Effector CD4-positive, alpha-beta T cell (primary cell): ENCODE measurements at regions not wholly inside any gene's neighbourhood (a gene's known extent, or its start where the extent isn't known, plus 50 kb on each side); places are given as distances from the start of the nearest gene placed in this dataset.

ENCODE experiments used
- DNase-seq: peaks from one replicate; pipeline ENCODE4 v3.0.0-alpha.2; 2020

DNA sequence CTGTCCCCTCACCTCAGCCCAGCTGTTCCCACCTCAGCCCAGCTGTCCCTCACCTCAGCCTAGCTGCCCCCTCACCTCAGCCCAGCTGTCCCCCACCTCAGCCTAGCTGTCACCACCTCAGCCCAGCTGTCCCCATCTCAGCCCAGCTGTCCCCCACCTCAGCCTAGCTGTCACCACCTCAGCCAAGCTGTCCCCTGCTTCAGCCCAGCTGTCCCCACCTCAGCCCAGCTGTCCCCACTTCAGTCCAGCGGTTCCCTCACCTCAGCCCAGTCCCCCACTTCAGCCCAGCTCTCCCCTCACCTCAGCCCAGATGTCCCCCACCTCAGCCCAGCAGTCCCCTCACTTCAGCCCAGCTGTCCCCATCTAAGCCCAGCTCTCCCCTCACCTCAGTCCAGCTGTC is 88.4 kb upstream of the CSF3R start:
- no peak for DNase-seq

DNA sequence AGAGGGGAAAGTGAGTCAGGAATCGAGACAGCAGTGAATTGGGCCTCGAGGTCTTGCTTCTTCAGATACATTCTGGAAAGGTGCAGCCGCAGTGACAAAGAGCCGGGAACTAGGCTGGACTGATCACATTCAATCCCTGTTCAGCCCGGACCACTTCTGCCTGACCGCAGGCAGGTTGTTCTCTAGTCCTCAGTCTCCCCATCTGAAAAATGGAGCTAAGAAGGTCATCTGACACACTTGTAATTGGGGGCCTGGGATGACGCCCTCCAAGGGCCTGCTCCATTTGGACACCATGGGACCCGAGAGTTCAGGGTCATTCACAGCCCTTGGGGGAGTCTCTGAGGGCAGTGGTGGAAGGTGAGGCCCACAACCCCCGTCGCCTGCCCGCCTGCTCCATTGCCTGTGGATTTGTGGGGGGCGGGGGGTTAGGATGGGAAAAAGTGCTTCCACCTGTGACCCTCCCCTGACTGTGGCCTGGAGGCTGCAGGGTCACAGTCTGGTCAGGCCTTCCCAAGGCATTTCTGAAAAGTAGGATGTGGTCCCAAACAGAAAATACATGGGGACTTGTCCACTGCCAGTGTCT is 87.9 kb upstream of the CSF3R start:
- no peak for DNase-seq

DNA sequence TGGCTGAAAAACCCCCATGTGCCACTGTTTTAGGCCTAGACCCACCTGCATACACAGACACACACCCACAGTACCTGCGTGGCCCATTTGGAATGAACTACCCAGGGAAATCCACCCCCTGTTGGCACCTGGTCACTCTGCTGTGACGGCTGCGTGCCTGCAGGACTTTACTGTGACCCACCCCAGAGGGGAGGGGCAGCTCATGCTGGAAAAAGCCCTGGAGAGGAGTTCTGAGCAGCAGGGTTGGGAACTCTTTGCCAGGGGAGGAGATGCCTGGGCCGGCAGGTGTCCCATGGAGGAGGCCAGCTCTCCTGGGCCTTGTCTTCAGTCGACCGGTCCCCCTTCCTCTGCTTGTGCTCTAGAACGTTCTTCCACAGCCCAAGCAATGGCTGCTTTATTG is 87.3 kb upstream of the CSF3R start:
- DNase-seq: no peak

DNA sequence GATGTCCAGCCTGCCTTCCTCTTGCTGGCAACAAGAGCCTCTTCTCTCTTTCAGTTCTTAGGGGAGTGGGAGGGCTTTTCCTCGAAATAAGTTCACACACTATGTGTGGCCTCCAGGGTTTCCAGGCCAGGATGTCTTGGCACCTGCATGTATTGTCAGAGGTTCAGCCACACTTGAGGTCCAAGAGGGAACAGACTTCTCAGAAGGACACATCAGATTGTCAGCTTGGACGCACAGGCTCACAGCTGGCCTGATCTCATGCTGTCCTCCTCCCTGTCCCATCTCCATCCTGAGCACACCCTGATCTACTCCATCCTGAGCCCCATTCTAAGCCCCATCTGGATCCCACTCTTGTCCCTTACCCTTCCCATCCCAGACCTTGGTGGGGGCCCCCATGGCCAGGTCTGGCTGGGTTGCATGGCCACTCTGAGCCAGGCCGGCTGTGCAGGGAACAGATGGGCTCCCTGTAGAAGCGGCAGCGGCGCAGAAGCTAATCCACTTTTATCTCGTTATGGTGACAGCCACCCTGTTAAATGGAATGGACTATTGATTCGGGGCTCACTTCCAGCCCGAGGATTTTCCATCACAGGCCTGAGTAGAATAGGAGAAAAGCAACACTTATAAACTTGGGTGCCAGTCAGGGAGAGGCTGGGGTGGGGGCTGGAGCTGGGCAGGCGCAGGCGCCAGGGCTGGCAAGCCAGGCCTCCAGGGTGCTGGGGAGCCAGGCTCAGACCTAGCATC is 85.1 kb upstream of the CSF3R start:
- no peak for DNase-seq

DNA sequence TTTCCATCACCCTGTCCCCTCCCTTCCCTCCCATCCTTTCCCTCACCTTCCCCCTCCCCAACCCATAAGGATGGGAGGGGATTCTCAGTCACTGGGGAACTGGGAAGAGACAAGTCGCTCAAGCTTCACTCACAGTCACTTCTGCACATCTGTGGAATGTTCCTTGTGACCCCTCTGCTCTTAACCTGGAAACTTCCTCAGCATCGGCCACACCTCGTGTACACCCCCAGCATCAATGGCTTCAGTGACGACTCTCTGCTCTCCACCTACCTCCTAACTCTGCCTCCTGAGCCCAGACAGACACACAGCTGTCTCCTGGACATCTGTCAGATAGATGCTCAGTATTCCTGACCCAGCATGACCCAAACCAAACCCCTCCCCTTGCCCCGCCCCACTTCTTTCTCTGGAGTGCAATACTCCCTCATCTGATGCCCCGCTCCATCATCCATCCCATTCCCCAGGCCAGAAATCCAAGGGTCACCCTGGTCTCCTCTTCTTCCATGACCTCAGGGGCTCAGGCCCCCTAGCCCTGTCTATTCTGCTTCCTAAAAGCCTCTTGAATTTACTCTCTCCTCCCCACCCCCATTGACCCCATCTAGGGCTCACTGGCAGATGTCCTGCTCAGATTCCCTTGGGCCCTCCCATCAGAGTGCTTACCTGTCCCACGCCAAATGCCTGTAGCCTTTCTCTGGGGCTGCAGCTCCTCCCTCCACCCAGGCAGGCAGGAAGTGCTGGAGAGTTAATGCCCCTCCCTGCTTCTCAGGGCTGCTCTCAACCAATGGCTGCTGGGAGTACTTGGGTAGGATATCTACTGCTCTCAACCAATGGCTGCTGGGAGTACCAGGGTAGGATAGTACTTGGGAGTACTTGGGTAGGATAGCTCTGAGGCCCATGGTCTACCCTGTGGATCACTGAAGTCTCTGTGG is 83.1 kb upstream of the CSF3R start:
- DNase-seq: no peak

DNA sequence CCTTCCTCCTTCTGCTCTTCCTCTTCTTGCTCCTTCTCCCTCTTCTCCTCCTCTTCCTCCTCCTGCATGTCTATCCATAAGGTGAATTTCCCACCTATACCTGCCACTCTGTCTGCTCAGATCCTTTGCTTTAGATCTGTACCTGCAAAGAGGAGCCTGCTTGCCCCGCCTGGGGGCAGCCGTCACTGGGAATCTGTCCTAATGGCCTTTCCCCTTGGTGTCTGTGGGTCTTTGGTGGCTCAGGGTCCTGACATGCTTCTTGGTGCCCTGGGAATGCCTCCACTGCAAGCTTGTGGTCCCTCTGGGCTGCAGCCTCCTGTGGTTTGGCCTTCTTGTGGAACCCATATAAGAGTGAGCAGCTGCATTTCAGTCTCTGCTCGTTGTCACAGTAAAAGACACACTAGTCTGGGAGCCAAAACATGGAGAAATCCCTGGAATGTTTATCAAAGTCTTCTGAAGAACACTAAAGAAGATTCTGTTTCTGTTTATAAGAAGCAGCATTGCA is 79.5 kb upstream of the CSF3R start:
- DNase-seq: no peak

DNA sequence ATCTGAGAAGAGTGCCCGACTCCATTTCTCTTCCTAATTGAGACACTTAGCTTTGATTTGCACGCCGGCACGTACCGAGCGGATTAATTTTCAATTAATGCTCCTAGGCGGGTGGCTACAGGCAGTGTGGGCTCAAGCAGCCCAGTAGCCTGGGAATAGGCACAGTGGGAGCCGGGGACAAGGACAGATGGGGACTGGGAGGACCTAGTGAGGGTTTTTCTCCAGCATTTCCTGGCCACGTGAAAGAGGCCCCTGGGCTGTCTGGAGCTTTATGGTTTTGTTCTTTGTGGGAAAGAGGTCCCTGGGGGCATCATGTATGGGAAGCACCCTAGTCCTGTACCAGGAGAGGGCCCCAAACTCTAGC is 78.6 kb upstream of the CSF3R start:
- no peak for DNase-seq

DNA sequence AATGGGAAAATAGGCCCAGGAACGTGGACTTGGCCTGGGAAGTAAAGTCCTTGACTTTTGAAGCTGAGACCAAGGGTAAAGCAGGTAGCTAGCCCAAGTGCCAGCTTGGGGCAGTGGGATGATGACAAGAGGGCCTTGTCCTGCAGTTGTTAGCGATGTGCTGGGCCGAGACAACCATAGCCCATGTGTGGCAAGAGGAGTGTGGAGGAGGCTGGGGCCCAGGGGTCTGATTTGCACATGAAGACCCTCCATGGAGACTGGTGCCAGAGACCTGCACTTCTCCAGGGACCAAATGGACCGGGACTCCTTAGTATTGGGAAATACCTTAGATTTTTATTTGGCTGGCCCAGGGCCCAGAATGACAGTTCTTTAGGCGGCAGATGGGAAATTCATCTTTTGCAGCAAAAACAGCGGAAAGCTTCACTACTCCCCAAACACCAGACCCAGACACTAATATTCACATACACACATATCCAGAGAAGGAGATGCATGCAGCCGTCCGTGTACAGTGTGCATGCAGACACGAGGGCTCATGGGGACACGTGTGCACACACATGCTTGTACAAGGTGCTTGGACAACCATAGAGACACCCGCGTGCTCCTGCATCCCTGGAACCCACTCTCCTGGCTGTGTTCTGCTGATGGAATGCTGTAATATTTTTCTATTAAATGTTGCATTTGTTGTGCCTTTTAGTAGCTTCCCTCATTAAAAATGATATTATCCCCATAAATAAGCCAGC is 78.1 kb upstream of the CSF3R start:
- no peak for DNase-seq

DNA sequence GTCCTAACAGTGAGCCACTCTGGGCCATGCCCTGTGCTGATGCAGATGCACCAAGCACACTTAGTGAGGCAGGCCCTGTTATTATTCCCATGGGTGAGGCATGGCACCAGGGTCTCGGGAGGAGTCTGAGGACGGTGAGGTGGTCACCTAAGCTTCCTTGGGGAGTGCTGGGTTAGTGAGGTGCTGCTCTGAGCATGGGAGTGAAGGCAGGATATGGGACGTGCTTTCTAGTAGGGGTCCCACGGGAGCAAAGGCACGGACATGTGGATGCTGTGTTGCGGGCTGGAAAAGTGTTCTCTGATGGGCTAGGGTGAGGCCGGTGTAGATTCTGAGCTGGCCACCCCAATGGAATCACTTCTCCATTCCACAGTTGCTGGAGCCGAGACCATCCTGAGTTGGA is 77.5 kb upstream of the CSF3R start:
- DNase-seq: no peak

DNA sequence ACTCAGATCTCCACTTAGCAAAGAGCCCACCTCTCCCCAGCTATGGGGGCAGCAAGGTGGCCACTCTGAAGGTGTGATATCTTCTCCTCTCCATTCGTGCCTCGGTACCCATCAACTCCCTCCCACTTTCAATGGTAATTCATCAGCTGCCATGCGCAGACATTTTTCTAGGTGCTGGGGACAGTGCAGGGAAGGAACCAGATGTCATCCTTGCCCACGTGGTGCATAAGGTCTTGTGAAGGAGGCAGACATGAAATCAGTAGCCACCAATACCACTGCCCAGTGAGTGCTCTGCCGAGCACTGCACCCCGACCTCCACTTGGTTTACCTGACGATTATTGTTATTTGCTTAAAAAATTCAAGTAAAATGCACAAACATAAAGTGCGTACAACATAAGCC is 76.3 kb upstream of the CSF3R start:
- DNase-seq: no peak

DNA sequence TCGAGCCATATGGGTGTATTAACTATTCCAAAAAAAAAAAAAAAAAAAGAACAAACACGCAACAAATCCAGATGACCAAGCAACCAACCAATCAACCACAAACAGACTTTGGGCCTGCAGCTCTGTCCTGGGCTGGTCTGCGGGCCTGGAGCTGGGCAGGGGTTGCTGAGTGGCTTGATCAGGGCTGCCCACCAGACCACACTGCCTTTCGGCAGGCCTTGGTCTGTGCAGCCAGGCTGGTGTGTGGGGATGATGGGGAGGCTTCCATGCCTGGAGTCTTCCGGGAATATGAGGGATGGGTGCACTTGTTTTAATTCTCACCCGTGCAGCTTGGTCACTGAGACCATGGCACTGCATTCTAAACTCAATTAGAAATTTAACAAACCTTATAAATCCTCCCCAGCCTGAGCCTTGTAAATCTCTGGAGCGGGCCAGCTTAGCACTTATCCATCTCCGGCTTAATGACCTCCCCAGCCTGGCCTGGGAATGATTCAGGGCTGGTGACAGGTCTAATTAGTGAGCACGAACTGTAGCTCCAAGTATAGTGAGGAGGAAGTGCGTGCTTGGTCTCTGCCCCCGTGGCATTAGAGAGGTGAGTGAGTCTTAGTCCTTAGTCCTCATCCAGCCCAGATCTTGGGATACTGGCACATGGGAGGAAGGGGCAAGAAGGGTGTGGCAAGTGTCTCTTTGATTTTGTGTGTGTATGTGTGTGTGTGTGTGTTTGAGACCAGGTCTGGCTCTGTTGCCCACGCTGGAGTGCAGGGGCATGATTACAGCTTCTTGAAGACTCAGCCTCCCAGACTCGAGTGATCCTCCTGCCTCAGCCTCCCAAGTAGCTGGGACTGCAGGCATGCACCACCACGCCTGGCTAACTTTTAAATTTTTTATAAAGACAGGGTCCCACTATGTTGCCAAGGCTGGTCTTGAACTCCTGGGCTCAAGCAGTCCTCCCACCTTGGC is 74.6 kb upstream of the CSF3R start:
- no peak for DNase-seq

DNA sequence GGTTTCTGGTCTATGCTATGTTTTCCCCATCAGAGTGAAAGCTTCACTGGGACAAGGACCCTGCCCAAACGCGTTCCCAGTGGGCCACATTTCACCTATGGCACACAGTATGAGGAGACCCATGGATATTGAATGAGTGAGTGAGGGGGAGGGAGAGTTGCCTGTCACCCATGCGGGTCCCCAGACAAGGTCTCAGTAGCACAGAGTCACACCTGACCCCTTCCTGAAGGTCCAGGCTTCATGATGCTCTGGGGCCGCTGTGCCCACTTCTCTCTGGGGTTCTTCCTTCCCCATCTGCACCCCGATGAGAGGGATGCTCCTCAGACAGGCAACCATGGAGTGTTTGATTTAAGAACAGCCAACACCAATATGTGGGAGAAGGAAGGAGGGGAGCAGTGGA is 72.3 kb upstream of the CSF3R start:
- no peak for DNase-seq

DNA sequence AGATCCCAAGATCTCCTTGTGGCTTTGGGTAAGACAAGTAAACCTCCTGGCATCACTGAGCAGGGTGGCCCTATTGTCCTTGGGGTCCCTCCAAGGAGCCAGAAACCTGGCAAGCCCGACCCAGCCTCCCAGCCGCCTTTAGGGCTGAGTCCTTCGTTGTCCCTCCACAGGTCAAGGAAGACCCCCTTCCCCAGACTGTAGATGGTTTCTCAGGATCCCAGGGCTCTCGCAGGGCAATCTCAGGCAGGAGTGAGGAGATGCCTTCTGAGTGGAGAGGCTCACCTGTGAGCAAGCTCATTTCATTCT is 71.6 kb upstream of the CSF3R start:
- DNase-seq: no peak

DNA sequence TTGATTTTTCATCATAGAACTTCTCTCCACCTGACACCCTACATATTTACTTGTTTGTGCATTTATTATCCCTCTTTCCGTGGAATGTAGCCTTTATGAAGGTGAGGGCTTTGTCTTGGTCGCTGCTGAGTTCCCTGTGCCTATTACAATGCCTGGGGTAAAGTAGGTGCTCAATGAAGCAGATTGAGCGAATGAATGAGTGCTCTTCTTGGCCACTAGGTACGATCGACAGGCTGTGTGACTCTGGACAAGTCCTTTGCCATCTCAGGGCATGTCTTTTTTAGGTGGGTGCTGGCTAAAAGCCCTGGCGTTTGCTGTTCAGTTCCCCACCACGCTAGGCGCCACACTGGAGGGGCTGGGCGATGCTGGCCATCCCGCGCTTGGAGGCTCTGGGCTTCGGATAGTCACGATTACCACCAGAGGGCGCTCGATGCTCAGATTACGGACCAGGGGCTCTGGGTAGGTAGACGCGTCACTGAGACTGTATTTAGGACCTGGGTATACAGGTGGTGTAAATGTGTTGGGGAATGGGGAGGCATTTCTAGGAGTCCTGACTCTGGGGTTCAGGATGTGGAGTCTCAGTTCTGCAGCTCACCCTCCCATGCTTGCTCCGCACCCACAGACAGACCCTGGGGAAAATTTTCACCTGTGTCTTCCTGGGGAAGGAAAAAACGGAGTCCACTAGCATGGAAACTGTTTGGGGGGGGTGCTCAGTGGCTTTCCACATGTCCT is 71.0 kb upstream of the CSF3R start:
- peak; percentile 46 for DNase-seq

DNA sequence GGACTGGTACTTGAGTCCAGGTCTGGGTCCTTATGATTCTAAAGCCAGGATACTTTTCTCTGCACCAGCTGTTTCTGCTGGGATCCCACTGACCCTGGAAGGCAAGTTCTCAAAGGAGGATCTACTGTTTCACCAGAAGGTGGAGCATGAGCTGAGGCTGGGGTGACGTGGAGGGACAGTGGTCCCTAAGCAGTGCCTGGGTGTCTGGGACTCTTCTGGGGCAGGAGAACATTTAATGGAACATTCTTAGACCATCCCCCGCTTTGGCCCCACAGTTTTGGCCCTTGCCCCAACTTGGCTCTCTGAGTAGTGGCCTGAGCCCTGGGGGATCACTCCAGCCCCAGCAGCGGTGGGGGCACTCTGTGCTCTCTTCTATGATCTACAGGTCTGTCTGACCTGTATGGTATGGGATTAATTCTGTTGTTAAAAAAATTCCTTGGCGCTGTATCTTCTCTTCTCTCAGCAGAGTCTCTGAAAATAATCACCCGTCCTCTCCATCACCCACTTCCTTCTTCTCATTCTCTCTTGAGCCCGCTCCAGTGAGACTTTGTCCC is 60.3 kb upstream of the CSF3R start:
- no peak for DNase-seq

DNA sequence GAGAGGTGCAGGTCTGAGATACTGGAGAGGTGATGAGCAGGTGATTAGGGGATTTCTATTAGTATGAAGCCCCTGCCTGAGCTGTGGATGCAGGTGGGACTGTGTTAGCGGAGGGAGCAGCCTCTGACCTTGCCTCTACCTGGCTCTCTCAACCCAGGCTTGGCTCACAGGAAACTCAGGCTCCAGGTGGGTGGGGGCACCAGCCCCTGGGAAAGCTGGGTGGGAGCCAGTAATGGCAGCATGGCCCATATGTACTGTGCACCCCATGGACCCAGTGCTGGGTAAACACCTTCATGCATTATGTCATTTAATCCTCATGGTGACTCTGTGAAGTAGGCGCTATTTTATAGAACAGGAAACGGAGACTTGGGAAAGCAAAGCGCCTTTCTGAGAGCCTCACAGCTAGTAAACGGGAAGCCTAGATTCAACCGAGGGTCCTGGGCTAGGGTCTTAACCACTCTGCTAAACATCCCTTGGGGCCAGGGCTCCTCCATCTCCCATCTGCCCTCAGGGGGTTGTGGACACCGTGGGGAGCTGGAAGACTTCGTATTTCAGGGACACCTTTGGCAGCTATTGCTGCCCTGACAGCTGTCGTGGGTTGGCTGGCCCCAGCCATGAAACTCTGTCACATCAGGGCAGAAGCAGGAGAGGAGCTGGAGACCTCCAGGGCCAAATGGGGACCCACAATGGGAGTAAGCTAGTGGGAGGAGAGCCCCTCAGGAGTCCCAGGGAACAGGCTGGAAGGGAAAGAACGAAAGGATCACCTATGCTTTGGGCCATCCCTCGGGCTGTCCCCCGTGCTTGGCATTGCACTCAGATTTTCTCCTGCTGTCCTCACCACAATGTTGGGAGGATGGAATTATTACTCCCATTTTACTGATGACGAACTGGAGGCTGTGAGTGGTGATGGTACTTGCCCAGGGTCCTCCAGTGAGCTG is 59.6 kb upstream of the CSF3R start:
- DNase-seq: no peak

DNA sequence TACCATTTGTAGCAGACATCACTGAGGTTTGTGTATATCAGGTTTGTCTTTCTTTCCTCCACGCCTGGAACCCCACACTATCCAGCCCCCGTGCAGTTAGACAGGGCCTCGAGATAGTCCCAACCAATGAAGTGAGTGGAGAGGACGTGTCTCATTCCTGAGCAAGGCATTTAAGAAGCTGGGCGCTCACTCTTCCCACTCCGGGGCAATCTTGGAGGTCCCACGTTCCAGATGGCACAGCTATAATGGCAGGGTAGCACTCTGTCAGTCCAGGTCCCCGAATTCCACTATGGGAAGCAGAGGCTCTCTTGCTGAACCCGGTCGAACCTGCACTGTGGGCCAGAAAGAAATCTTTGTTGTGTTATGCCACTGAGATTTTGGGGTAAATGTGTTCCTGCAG is 57.3 kb upstream of the CSF3R start:
- no peak for DNase-seq

DNA sequence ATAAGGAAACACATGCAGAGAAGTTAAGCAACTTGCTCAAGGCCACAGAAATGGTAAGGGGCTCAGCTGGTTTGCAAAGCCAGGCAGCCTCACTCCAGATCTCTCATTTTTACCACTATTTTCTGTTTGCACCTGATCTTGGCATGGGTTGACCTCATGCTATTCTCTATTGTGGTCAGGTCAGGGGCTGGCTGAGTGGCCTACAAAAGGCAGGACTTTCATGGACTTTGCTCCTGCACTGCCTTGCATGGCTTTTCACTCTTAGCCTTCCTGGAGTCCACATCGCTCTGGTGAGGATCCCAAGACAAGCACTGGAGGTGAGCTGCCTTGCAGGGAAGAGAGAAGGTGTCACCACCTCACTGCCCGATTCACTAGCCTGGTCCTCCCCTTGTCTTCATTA is 56.8 kb upstream of the CSF3R start:
- DNase-seq: no peak

DNA sequence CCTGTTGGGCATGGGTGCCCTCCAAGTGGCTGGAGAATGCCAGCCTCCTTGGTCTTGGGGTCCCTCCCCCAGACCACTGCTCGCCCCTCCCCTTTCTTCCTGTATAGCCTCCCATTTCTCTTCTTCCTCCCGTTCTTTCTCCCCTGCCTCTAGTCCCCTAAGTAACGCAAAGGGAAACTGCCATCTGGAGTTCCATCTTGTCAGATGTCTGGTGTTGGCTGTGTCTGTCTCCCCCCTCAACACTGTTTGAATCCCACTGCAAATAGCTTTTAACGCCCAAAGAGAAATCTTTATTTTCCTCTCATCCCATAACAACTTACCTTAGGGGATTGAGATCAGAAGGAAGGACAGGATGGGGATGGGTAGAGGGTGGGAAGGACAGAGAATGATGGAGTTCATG is 55.3 kb upstream of the CSF3R start:
- DNase-seq: no peak
